ENCODE measurements at regions not wholly inside any gene's neighbourhood (a gene's known extent, or its start where the extent isn't known, plus 50 kb on each side); places are given as distances from the start of the nearest gene placed in this dataset.

GRCh38 chr4:59060895-59061294 is 1950.7 kb upstream of the IGFBP7 start:
- TF ChIP-seq CTCF (IDR thresholded peaks at IDR 0.05) (no peak), POLR2A (IDR thresholded peaks at IDR 0.05) (no peak)

All from right lobe of liver (tissue), 4 donors.